ENCODE measurements at regions not wholly inside any gene's neighbourhood (a gene's known extent, or its start where the extent isn't known, plus 50 kb on each side); places are given as distances from the start of the nearest gene placed in this dataset.
"Not testable (repeated sequence)": the region's sequence is repeated elsewhere in the genome, so short reads cannot be mapped to it uniquely, and the experiment has no call there.

- Histone ChIP-seq H3K27ac (ENCODE audit: insufficient read depth, low read depth, low read length, poor library complexity, severe bottlenecking) (no peak overlapping the region), H3K4me3 (ENCODE audit: insufficient read depth, low read depth, low read length) (no peak overlapping the region), H3K27me3 (ENCODE audit: control insufficient read depth, insufficient read depth, low read length, poor library complexity, severe bottlenecking) (no peaks in the 10 kb centered on the region), H3K4me1 (ENCODE audit: control insufficient read depth, insufficient read depth, low read length) (peaks cover 9% of the 10 kb centered on the region), H3K9me3 (ENCODE audit: control insufficient read depth, low read length) (no peaks in the 10 kb centered on the region), H3K36me3 (ENCODE audit: control insufficient read depth, insufficient read depth, low read length) (no peaks in the 10 kb centered on the region)
- 87 to 88% methylated on average over 8 of the region's 8 CpGs for WGBS, 2 experiments
Observed at GRCh38 chr16:65702707-65703402, 581.0 kb upstream of the CDH11 start.

GRCh38 chr16:65700596-65700995 is 578.7 kb upstream of the CDH11 start:
- no peak overlapping the region for H3K27ac ChIP-seq (ENCODE audit: insufficient read depth, low read depth, low read length, poor library complexity, severe bottlenecking)
- H3K27me3 ChIP-seq (ENCODE audit: control insufficient read depth, insufficient read depth, low read length, poor library complexity, severe bottlenecking) = no peaks in the 10 kb centered on the region
- WGBS, 2 experiments = 75 to 89% methylated on average over 2 of the region's 2 CpGs
- H3K36me3 ChIP-seq (ENCODE audit: control insufficient read depth, insufficient read depth, low read length) = no peaks in the 10 kb centered on the region
- H3K4me3 ChIP-seq (ENCODE audit: insufficient read depth, low read depth, low read length) = no peak overlapping the region
- H3K4me1 ChIP-seq (ENCODE audit: control insufficient read depth, insufficient read depth, low read length) = peaks cover 9% of the 10 kb centered on the region
- H3K9me3 ChIP-seq (ENCODE audit: control insufficient read depth, low read length) = no peaks in the 10 kb centered on the region

- Histone ChIP-seq H3K4me3 (ENCODE audit: insufficient read depth, low read depth, low read length) (no peak overlapping the region), H3K27me3 (ENCODE audit: control insufficient read depth, insufficient read depth, low read length, poor library complexity, severe bottlenecking) (no peaks in the 10 kb centered on the region), H3K9me3 (ENCODE audit: control insufficient read depth, low read length) (no peaks in the 10 kb centered on the region), H3K36me3 (ENCODE audit: control insufficient read depth, insufficient read depth, low read length) (no peaks in the 10 kb centered on the region), H3K27ac (ENCODE audit: insufficient read depth, low read depth, low read length, poor library complexity, severe bottlenecking) (no peak overlapping the region), H3K4me1 (ENCODE audit: control insufficient read depth, insufficient read depth, low read length) (peaks cover 9% of the 10 kb centered on the region)
- 51 to 75% methylated on average over 4 of the region's 4 CpGs for WGBS, 2 experiments
Observed at GRCh38 chr16:65698791-65699321, 577.0 kb upstream of the CDH11 start.

- H3K27ac ChIP-seq (ENCODE audit: insufficient read depth, low read depth, low read length, poor library complexity, severe bottlenecking) = no peak overlapping the region
- no peak overlapping the region for H3K4me3 ChIP-seq (ENCODE audit: insufficient read depth, low read depth, low read length)
- H3K4me1 ChIP-seq (ENCODE audit: control insufficient read depth, insufficient read depth, low read length) = peaks cover 9% of the 10 kb centered on the region
- no peaks in the 10 kb centered on the region for H3K9me3 ChIP-seq (ENCODE audit: control insufficient read depth, low read length)
- H3K27me3 ChIP-seq (ENCODE audit: control insufficient read depth, insufficient read depth, low read length, poor library complexity, severe bottlenecking) = no peaks in the 10 kb centered on the region
- no peaks in the 10 kb centered on the region for H3K36me3 ChIP-seq (ENCODE audit: control insufficient read depth, insufficient read depth, low read length)
- 88 to 93% methylated on average over 5 of the region's 5 CpGs for WGBS, 2 experiments
Observed at GRCh38 chr16:65697521-65697920, 575.7 kb upstream of the CDH11 start.

DNA sequence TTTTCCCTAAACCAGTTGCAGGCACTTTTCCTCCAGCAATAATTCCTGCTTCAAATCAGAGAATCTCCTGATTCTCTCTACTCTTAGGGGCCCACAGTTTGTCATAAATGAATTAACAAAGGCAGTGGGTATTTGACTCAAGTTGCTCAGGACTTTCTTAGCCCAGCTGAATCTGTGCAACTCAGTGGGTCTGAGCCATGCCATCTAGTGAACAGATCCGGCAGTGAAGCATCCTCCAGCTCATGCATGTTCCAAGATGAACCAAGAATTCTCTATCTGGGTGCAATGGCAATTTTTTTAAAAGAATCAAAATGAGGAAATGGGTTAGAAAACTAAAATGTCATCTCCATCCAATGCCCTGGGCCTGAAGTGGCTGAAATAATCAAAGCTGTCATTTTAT is 575.2 kb upstream of the CDH11 start:
- H3K27ac ChIP-seq (ENCODE audit: insufficient read depth, low read depth, low read length, poor library complexity, severe bottlenecking) = no peak overlapping the region
- H3K4me1 ChIP-seq (ENCODE audit: control insufficient read depth, insufficient read depth, low read length) = peaks cover 9% of the 10 kb centered on the region
- no peaks in the 10 kb centered on the region for H3K9me3 ChIP-seq (ENCODE audit: control insufficient read depth, low read length)
- no peaks in the 10 kb centered on the region for H3K27me3 ChIP-seq (ENCODE audit: control insufficient read depth, insufficient read depth, low read length, poor library complexity, severe bottlenecking)
- no peaks in the 10 kb centered on the region for H3K36me3 ChIP-seq (ENCODE audit: control insufficient read depth, insufficient read depth, low read length)
- no peak overlapping the region for H3K4me3 ChIP-seq (ENCODE audit: insufficient read depth, low read depth, low read length)
- 85 to 100% methylated on average over 1 of the region's 1 CpG for WGBS, 2 experiments

DNA sequence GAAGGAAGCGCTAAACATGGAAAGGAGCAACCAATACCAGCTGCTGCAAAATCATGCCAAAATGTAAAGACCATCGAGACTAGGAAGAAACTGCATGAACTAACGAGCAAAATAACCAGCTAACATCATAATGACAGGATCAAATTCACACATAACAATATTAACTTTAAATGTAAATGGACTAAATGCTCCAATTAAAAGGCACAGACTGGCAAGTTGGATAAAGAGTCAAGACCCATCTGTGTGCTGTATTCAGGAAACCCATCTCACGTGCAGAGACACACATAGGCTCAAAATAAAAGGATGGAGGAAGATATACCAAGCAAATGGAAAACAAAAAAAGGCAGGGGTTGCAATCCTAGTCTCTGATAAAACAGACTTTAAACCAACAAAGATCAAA is 570.0 kb upstream of the CDH11 start:
- 100% methylated on average over 1 of the region's 4 CpGs; no CpG with 5 or more reads in 1 of the 2 experiments for WGBS, 2 experiments
- not testable (repeated sequence) for H3K9me3 ChIP-seq (ENCODE audit: control insufficient read depth, low read length); H3K4me3 ChIP-seq (ENCODE audit: insufficient read depth, low read depth, low read length); H3K4me1 ChIP-seq (ENCODE audit: control insufficient read depth, insufficient read depth, low read length); H3K27me3 ChIP-seq (ENCODE audit: control insufficient read depth, insufficient read depth, low read length, poor library complexity, severe bottlenecking); H3K27ac ChIP-seq (ENCODE audit: insufficient read depth, low read depth, low read length, poor library complexity, severe bottlenecking); H3K36me3 ChIP-seq (ENCODE audit: control insufficient read depth, insufficient read depth, low read length)

- 92 to 94% methylated on average over 4 to 7 of the region's 8 CpGs for WGBS, 2 experiments
- Histone ChIP-seq H3K27ac (ENCODE audit: insufficient read depth, low read depth, low read length, poor library complexity, severe bottlenecking) (no peak overlapping the region), H3K36me3 (ENCODE audit: control insufficient read depth, insufficient read depth, low read length) (no peaks in the 10 kb centered on the region), H3K27me3 (ENCODE audit: control insufficient read depth, insufficient read depth, low read length, poor library complexity, severe bottlenecking) (no peaks in the 10 kb centered on the region), H3K9me3 (ENCODE audit: control insufficient read depth, low read length) (no peaks in the 10 kb centered on the region), H3K4me1 (ENCODE audit: control insufficient read depth, insufficient read depth, low read length) (no peaks in the 10 kb centered on the region), H3K4me3 (ENCODE audit: insufficient read depth, low read depth, low read length) (no peak overlapping the region)
Observed at GRCh38 chr16:65689726-65690125, 567.9 kb upstream of the CDH11 start.

- Histone ChIP-seq H3K9me3 (ENCODE audit: control insufficient read depth, low read length) (no peaks in the 10 kb centered on the region), H3K4me1 (ENCODE audit: control insufficient read depth, insufficient read depth, low read length) (no peaks in the 10 kb centered on the region), H3K27ac (ENCODE audit: insufficient read depth, low read depth, low read length, poor library complexity, severe bottlenecking) (no peak overlapping the region), H3K36me3 (ENCODE audit: control insufficient read depth, insufficient read depth, low read length) (no peaks in the 10 kb centered on the region), H3K27me3 (ENCODE audit: control insufficient read depth, insufficient read depth, low read length, poor library complexity, severe bottlenecking) (no peaks in the 10 kb centered on the region), H3K4me3 (ENCODE audit: insufficient read depth, low read depth, low read length) (no peak overlapping the region)
- WGBS, 2 experiments = 91 to 98% methylated on average over 1 of the region's 1 CpG
Observed at GRCh38 chr16:65688301-65688700, 566.4 kb upstream of the CDH11 start.

DNA sequence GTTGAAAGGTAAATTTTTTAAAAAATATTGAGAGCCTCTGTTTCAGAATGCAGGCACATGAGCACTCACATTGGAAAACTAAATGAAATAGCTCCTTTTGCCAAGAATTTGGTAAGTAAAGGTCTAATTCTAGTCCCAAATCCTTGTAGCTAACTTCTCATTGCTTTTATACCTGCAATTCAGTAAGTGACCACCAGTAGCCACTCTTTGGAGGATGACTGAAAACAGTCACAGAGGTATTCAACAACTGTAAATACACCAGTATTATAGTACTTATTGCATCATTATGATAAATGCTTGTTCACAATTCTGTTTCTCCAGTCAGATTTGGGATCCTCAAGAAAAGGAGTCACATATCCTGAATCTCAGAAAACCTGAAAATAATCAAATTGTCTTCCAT is 562.4 kb upstream of the CDH11 start:
- Histone ChIP-seq H3K27ac (ENCODE audit: insufficient read depth, low read depth, low read length, poor library complexity, severe bottlenecking) (no peak overlapping the region), H3K9me3 (ENCODE audit: control insufficient read depth, low read length) (no peaks in the 10 kb centered on the region), H3K4me1 (ENCODE audit: control insufficient read depth, insufficient read depth, low read length) (no peaks in the 10 kb centered on the region), H3K27me3 (ENCODE audit: control insufficient read depth, insufficient read depth, low read length, poor library complexity, severe bottlenecking) (no peaks in the 10 kb centered on the region), H3K4me3 (ENCODE audit: insufficient read depth, low read depth, low read length) (no peak overlapping the region), H3K36me3 (ENCODE audit: control insufficient read depth, insufficient read depth, low read length) (no peaks in the 10 kb centered on the region)

DNA sequence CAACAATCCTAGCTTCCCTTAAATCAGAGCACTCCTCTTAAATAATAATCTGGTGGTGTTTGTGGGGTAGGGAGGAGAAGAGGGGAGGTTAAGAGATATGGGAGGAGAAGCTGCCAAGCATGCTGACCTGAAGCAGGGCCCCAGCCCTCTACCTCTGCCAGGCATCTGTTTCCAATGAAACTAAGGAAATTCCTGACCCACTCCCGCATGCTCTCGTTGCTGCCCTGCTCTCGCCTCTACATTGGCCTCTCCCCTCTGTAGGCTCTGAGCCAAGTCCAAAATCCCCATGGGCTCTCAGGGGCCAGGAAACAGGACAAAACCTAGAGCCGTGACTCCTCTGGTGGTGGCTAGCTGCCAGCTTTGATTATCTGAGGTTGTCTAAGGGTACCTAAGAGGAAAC is 559.5 kb upstream of the CDH11 start:
- no peaks in the 10 kb centered on the region for H3K36me3 ChIP-seq (ENCODE audit: control insufficient read depth, insufficient read depth, low read length)
- WGBS, 2 experiments = 95 to 96% methylated on average over 4 of the region's 4 CpGs
- no peaks in the 10 kb centered on the region for H3K9me3 ChIP-seq (ENCODE audit: control insufficient read depth, low read length)
- no peak overlapping the region for H3K4me3 ChIP-seq (ENCODE audit: insufficient read depth, low read depth, low read length)
- H3K27ac ChIP-seq (ENCODE audit: insufficient read depth, low read depth, low read length, poor library complexity, severe bottlenecking) = no peak overlapping the region
- no peaks in the 10 kb centered on the region for H3K27me3 ChIP-seq (ENCODE audit: control insufficient read depth, insufficient read depth, low read length, poor library complexity, severe bottlenecking)
- H3K4me1 ChIP-seq (ENCODE audit: control insufficient read depth, insufficient read depth, low read length) = no peaks in the 10 kb centered on the region

Measured in ectodermal cell (in vitro differentiated cells).